GM06990 (cell line): ENCODE measurements at regions not wholly inside any gene's neighbourhood (a gene's known extent, or its start where the extent isn't known, plus 50 kb on each side); places are given as distances from the start of the nearest gene placed in this dataset.

Experiments used
- DNase-seq: peaks from one replicate; pipeline ENCODE4 v3.0.0-alpha.2; 2011; ENCODE audit not compliant: insufficient read length; ENCODE audit errors: extremely low read depth
- H3K27me3 ChIP-seq: replicated peaks from 2 replicates; pipeline ENCODE4 v1.6.0; 2011; ENCODE audit warnings: low read length; ENCODE audit not compliant: control insufficient read depth, insufficient read depth
- H3K36me3 ChIP-seq: 2 replicates; pipeline ENCODE4 v1.5.1; 2011; ENCODE audit warnings: low read length; ENCODE audit not compliant: control insufficient read depth, insufficient read depth
- H3K4me3 ChIP-seq: replicated peaks from 2 replicates; pipeline ENCODE4 v1.5.1; 2011; ENCODE audit warnings: low read depth, mild to moderate bottlenecking, control low read depth, low read length
- TF ChIP-seq, protein P1 (sequence below): IDR thresholded peaks from 2 replicates; pipeline ENCODE4 v1.5.1; 2011; ENCODE audit warnings: low read length, control low read depth, mild to moderate bottlenecking, inconsistent platforms; ENCODE audit not compliant: insufficient read depth, poor library complexity, severe bottlenecking

DNA sequence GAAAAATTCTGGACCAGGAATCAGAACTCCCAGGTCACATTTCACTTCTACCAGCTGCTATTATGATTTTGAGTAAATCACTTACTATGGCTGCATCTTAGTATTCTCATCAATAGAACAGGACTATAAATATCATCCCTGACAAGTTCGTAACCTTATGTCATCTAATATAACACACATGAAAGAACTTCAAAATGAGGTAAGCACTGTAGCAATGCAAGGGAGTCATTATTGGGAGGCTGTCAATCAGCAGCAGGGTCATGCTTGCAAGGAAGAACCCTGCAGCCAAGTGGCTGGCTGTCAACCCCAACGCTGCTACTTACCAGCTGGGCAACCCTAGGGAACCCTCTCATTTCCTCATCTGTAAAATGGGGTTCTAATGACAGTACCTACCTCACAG is 123.3 kb upstream of the B3GAT2 start:
- no peaks in the 10 kb centered on the region for H3K27me3 ChIP-seq
- TF ChIP-seq, protein P1, sequence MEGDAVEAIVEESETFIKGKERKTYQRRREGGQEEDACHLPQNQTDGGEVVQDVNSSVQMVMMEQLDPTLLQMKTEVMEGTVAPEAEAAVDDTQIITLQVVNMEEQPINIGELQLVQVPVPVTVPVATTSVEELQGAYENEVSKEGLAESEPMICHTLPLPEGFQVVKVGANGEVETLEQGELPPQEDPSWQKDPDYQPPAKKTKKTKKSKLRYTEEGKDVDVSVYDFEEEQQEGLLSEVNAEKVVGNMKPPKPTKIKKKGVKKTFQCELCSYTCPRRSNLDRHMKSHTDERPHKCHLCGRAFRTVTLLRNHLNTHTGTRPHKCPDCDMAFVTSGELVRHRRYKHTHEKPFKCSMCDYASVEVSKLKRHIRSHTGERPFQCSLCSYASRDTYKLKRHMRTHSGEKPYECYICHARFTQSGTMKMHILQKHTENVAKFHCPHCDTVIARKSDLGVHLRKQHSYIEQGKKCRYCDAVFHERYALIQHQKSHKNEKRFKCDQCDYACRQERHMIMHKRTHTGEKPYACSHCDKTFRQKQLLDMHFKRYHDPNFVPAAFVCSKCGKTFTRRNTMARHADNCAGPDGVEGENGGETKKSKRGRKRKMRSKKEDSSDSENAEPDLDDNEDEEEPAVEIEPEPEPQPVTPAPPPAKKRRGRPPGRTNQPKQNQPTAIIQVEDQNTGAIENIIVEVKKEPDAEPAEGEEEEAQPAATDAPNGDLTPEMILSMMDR, result no peak
- DNase-seq, result no peak
- H3K36me3 ChIP-seq, result no peaks in the 10 kb centered on the region
- no peak overlapping the region for H3K4me3 ChIP-seq

DNA sequence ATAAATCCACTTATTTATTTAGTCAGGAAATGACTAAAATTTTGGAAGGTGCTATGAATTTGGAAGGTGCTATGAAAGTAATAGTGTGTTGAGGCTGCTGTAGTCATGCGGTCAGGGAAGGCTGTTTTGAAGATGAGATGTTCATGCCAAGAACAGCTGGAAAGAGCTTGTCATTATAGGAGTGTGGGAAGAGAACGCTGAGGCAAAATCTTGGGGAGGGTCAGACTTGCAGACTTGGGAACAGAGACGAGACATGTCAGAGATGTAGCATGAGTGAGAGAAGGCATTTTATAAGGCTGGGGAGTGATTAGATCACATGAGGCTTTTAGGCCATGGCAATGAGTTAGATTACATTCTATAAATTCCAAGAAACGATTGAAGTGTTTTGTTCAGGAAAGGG is 124.0 kb upstream of the B3GAT2 start:
- no peaks in the 10 kb centered on the region for H3K36me3 ChIP-seq
- no peak for DNase-seq

DNA sequence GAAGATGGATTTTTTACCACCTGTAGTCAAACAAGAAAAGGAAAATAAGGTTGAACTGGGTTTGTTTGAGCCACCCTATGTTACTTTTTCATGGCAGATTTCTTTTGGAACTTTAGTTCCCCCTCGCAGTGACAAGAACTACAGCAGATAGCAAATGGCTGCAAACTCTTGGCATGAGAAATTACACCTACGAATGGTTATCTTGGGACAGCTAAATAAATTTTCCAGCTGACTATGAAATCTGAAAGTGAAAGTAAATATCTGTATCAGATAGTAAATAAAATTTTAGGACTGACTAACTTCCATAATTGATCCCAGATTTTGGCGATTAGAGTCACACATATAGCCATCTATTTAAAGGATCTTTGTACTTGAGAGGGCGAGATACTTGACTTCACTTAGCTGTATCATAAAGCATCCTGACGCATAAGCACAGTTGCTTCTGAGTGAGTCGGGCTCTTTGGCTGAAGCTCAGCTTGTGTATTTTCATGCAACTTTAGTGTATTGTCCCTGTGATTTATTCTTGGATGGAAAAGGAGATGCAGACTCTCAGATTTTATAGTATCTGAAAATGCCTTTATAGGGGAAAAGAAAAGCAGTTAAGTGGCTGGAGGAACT is 125.3 kb upstream of the B3GAT2 start:
- no peaks in the 10 kb centered on the region for H3K27me3 ChIP-seq
- TF ChIP-seq, protein P1, result no peak
- no peaks in the 10 kb centered on the region for H3K36me3 ChIP-seq
- H3K4me3 ChIP-seq, result no peak overlapping the region
- DNase-seq, result no peak

More for the DNA sequence above, 124.0 kb upstream of the B3GAT2 start:
- H3K4me3 ChIP-seq, result no peak overlapping the region
- TF ChIP-seq, protein P1, result no peak
- H3K27me3 ChIP-seq, result no peaks in the 10 kb centered on the region

DNA sequence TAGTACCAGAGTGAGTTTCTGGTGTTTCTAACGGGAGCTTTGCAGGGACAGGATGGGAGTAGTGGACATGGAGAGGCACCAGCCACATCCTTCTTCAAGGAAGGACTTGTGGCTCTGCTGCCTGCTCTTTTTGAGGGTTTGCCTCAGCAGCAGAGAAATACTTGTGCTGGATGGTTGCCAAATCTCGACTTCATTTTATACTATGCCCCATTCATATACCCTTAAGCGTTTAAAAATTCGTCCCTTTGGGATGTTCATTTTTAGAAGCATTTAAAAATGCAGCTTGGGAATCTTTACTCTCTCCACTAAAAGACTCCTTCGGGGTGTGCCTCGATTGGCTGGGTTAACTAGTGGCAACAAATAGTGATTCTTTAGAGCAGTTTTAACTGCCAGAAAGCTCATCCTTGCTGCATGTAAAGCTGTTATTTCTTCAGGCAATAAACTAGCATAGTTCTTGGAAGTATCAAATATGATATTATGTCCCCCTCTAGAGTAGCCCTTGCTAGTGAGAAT is 126.5 kb upstream of the B3GAT2 start:
- TF ChIP-seq, protein P1, result no peak
- H3K27me3 ChIP-seq, result no peaks in the 10 kb centered on the region

DNA sequence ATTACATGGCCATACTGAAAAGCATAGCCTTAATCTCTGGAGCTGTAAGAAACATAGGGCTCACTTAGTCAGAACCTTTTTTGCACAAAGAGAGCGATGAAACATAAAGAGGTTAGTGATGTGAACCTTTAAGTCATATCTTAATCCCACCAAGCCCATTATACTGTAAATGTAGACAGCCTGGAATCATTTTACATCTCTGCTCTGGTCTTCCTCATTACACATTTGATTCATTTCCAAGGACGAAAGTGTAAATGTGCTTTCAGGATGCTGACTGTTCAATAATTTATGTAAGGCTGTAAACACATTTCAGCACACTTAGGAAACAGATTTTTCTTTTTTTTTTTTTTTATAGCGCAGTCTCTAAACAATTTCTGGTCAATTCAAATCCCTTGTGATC is 131.3 kb upstream of the B3GAT2 start:
- Histone ChIP-seq H3K36me3 (no peaks in the 10 kb centered on the region), H3K27me3 (no peaks in the 10 kb centered on the region), H3K4me3 (no peak overlapping the region)
- TF ChIP-seq, protein P1, result no peak
- DNase-seq, result no peak

More for the DNA sequence above, 126.5 kb upstream of the B3GAT2 start:
- Histone ChIP-seq H3K4me3 (no peak overlapping the region), H3K36me3 (no peaks in the 10 kb centered on the region)
- DNase-seq, result no peak
